ENCODE measurements at regions not wholly inside any gene's neighbourhood (a gene's known extent, or its start where the extent isn't known, plus 50 kb on each side); places are given as distances from the start of the nearest gene placed in this dataset.
"Not testable (repeated sequence)": the region's sequence is repeated elsewhere in the genome, so short reads cannot be mapped to it uniquely, and the experiment has no call there.

- no peak overlapping the region for H3K4me3 ChIP-seq (ENCODE audit: low read depth, low read length)
- TF ChIP-seq CTCF (IDR thresholded peaks at IDR 0.05; ENCODE audit: control insufficient read depth, extremely low read depth, insufficient read depth): no peak
- DNase-seq (ENCODE audit: low read depth): no peak
Measured at GRCh38 chr14:105962532-105962931, 436.1 kb downstream of the TMEM121 start.

- no peak for DNase-seq (ENCODE audit: low read depth)
- TF ChIP-seq CTCF (IDR thresholded peaks at IDR 0.05; ENCODE audit: control insufficient read depth, extremely low read depth, insufficient read depth): no peak
- no peak overlapping the region for H3K4me3 ChIP-seq (ENCODE audit: low read depth, low read length)
Measured at GRCh38 chr14:105968291-105968690, 441.9 kb downstream of the TMEM121 start.

- DNase-seq (ENCODE audit: low read depth); H3K4me3 ChIP-seq (ENCODE audit: low read depth, low read length): not testable (repeated sequence)
Measured at GRCh38 chr14:105969026-105969425, 442.6 kb downstream of the TMEM121 start.

- not testable (repeated sequence) for DNase-seq (ENCODE audit: low read depth); H3K4me3 ChIP-seq (ENCODE audit: low read depth, low read length)
Measured at GRCh38 chr14:105970821-105971220, 444.4 kb downstream of the TMEM121 start.

GRCh38 chr14:105971593-105972500 lies 445.5 kb downstream of the TMEM121 start:
- DNase-seq (ENCODE audit: low read depth): no peak
- no peak overlapping the region for H3K4me3 ChIP-seq (ENCODE audit: low read depth, low read length)
- no peak for TF ChIP-seq CTCF (IDR thresholded peaks at IDR 0.05; ENCODE audit: control insufficient read depth, extremely low read depth, insufficient read depth)

- TF ChIP-seq CTCF (IDR thresholded peaks at IDR 0.05; ENCODE audit: control insufficient read depth, extremely low read depth, insufficient read depth): peak; percentile 54
Measured at GRCh38 chr14:105974902-105975301, 448.5 kb downstream of the TMEM121 start.

GRCh38 chr14:105978618-105979295 lies 452.4 kb downstream of the TMEM121 start:
- TF ChIP-seq CTCF (IDR thresholded peaks at IDR 0.05; ENCODE audit: control insufficient read depth, extremely low read depth, insufficient read depth): no peak
- no peak for DNase-seq (ENCODE audit: low read depth)
- H3K4me3 ChIP-seq (ENCODE audit: low read depth, low read length): no peak overlapping the region

More at GRCh38 chr14:105974902-105975301, 448.5 kb downstream of the TMEM121 start:
- H3K4me3 ChIP-seq (ENCODE audit: low read depth, low read length): no peak overlapping the region
- DNase-seq (ENCODE audit: low read depth): no peak
